ENCODE measurements at regions not wholly inside any gene's neighbourhood (a gene's known extent, or its start where the extent isn't known, plus 50 kb on each side); places are given as distances from the start of the nearest gene placed in this dataset.

GRCh38 chr12:24042651-24043050 is 93.2 kb upstream of the SOX5 start:
- DNase-seq (ENCODE audit: low spot score): no peak

DNA sequence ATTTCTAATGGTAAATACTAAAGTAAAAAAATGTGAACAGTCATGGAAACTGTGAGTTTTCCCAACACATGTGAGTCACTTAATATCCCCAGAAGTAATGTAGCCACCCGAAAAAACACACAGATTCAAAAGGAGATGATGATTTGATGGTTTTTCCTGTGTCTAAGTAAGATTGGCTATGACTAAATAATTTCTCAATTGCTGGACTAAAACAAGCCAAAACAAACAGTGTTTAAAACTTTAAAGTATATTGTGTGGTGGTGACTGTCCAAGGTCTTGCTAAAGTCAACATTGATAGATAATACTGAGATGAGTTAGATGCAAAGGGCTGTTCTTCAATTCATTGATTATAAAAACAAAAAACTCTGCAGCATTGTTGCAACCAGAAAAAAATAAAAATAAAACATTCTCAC is 89.6 kb upstream of the SOX5 start:
- DNase-seq (ENCODE audit: low spot score): no peak

DNA sequence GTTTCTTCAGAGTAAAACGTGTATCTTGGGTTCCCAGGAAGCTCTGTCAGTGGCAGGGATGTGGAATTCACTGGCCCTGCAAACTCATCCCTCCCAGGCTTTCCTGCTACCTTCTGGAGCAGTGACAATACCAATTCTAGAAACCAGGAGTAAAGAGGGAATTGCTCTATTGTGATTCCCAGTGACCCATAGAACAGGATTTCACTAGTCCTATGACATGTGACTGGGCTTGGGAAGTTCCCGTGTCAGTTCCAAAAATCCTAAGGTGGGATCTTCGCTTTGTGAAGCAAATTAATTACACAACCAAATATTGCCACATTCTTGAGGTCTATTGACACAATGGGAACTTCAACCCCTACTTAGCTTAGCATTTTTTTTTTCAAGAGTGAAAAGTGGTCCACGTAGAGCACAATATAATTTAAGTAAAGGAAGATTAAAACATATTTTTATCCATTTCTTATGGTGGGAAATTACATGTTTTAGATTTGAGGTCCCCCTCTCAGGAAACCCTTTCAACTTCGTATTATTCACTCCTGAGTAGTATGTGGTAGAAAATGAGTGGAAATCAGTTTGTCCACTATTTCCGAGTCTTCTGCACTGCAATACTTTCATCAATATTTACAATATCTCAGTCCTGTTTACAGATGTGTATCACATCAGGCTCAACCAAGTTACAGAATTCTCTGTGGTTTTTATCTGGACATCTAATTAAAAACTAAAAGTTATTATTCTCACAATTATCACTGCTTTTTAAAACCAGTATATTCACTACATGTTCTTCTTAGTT is 88.9 kb upstream of the SOX5 start:
- no peak for DNase-seq (ENCODE audit: low spot score)

- DNase-seq (ENCODE audit: low spot score): no peak
Observed at GRCh38 chr12:24036438-24037216, 87.2 kb upstream of the SOX5 start.

- DNase-seq (ENCODE audit: low spot score): no peak
Observed at GRCh38 chr12:24034894-24035293, 85.4 kb upstream of the SOX5 start.

DNA sequence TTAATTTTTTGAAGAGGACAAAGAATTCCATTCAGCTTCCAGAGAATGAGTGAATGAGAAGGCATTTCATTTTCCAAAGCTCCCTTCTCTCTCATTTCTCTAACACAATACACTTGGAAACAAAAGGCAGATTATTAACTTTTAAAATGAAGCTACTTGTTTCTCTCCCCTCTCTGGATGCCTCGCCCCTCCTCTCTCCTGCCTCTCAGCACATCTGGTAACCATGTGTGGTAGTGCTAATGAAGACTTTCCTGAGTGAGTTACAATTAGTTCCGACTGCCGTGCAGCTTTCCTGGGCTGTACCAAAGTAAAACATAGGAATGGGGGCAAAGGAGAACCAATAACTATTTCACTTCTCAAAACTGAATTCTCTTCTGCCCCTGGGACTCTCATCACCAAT is 84.7 kb upstream of the SOX5 start:
- DNase-seq (ENCODE audit: low spot score): no peak

- no peak for DNase-seq (ENCODE audit: low spot score)
Observed at GRCh38 chr12:24027352-24027751, 77.9 kb upstream of the SOX5 start.

- no peak for DNase-seq (ENCODE audit: low spot score)
Observed at GRCh38 chr12:24025153-24025798, 75.8 kb upstream of the SOX5 start.

DNA sequence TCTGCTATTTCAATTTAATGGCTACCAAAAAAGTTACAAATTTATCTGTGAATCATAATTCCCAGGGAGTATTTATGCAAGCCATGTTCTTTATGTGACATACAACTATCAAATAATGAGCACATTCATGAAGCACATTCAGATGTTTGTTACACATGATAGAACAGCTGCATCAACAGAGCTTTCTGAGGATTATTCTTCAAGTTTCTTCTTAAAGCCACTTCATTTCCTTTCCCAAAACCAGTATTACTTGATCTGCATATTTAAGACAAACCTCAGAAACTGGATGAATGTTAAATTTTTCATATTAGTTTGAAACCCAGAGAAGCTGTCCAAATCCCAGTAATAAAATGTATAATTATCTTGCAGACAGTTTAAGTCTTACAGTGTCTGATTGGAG is 73.6 kb upstream of the SOX5 start:
- DNase-seq (ENCODE audit: low spot score): no peak

GRCh38 chr12:24021164-24021502 is 71.7 kb upstream of the SOX5 start:
- DNase-seq (ENCODE audit: low spot score): no peak

GRCh38 chr12:24020397-24021163 is 71.1 kb upstream of the SOX5 start:
- DNase-seq (ENCODE audit: low spot score): no peak

- DNase-seq (ENCODE audit: low spot score): no peak
Observed at GRCh38 chr12:24015833-24016160, 66.3 kb upstream of the SOX5 start.

DNA sequence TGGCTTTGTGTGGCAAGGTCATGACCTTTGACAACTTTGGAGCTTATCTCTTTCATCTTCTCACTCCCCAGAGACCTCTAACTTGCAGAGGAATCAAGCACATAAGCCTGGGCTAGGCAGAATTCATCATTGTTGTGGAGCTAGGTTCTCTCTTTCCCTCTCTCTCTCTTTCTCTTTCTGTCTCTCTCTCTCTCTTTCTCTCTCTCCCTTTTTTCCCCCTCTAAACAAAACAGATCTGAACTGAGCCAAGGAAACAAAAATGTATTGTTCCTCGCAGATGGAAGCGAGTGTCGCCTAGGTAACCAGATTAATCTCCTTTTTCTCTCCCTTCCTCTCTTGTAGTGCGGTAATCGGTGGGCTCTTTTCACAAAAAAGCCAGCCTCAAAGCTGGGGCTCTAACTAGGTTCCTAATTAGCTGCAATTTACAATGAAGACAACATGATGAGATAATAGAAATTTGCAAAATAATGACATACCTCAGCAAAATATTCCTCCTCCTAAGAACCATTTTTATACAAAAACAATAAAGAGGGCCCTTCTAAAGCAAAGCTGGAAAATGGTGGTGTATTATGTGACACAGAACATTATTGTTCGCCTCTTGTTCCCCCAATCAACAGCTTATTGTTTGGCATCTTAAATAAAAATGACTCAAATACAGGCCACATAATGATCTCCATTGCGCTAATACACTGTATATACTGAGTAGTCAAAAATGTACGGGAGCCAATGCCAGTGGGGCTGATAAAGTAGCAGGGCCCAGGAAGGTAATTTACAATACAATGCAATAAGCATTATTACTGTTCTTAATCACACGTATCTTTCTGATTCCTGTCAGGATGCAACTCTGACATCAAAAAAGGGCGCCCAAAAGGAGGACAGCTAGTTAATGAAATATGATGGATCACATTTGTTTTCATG is 65.7 kb upstream of the SOX5 start:
- no peak for DNase-seq (ENCODE audit: low spot score)

- DNase-seq (ENCODE audit: low spot score): no peak
Observed at GRCh38 chr12:24014240-24014639, 64.8 kb upstream of the SOX5 start.

- DNase-seq (ENCODE audit: low spot score): no peak
Observed at GRCh38 chr12:24012528-24012927, 63.1 kb upstream of the SOX5 start.

DNA sequence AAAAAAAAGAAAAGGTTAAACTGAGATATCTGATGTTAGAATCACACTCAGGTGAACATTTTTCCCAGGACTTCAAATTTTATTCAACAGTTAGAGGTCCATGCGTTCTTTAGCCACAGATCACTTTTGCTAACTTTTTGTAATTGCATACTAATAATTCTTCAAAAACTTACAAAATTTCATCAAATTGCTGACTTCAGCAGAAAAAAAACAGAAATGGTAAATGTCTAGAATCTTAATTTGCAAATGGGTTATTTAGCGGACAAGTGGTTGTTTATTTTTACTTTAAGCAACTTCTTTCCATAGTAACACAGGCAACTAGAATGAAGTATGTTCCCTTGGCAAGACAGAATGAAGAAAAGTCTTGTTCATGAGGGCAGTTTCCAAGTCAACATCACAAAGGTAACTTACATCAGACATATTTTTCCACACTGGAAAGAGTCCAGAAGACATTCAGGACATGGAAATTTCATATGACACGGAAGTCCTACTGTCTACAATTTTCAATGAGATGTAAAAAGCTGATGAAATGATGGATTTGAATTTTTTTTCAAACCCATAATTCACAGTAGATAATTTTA is 62.5 kb upstream of the SOX5 start:
- DNase-seq (ENCODE audit: low spot score): no peak

- DNase-seq (ENCODE audit: low spot score): no peak
Observed at GRCh38 chr12:24008166-24008565, 58.7 kb upstream of the SOX5 start.
